Prostate gland (tissue), 2 donors: ENCODE measurements at regions not wholly inside any gene's neighbourhood (a gene's known extent, or its start where the extent isn't known, plus 50 kb on each side); places are given as distances from the start of the nearest gene placed in this dataset.

ENCODE experiments used
- DNase-seq: peaks from one replicate; pipeline ENCODE4 v3.0.0-alpha.2; 2019; ENCODE audit warnings: low spot score
- H3K27ac ChIP-seq, 2 donors: fragments of 200-600 bp; sonication (generic); 2 replicates each; pipeline ENCODE4 v1.5.1; 2017 to 2019
- H3K27me3 ChIP-seq: fragments of 200-600 bp; sonication (generic); replicated peaks from 2 replicates; pipeline ENCODE4 v1.5.1; 2019; ENCODE audit not compliant: insufficient read depth
- H3K36me3 ChIP-seq, 2 donors: fragments of 200-600 bp; sonication (generic); 1 replicate in 1 of 2; 2 replicates in 1 of 2; pipeline versions ENCODE4 v1.5.1 to v1.8.1; 2017 to 2019
- H3K4me1 ChIP-seq: fragments of 200-600 bp; sonication (generic); replicated peaks from 2 replicates; pipeline ENCODE4 v1.5.1; 2019
- H3K4me3 ChIP-seq, 2 donors: fragments of 200-600 bp; sonication (generic); 2 replicates each; pipeline ENCODE4 v1.5.1; 2017 to 2019
- H3K9me3 ChIP-seq: fragments of 200-600 bp; sonication (generic); 2 replicates; pipeline ENCODE4 v1.5.1; 2017
- CTCF ChIP-seq, 4 experiments: fragments of 200-600 bp in 2 of 4; fragments of 450-650 bp in 2 of 4; sonication (generic) in 2 of 4; IDR thresholded peaks; 1 replicate in 3 of 4; 2 replicates in 1 of 4; pipeline ENCODE4 v1.5.1; 2016 to 2019; ENCODE audit warnings: antibody characterized with exemption in 4 of 4, mild to moderate bottlenecking in 2 of 4, moderate library complexity in 2 of 4
- POLR2A ChIP-seq: fragments of 450-650 bp; IDR thresholded peaks from one replicate; pipeline ENCODE4 v1.6.1; 2016; ENCODE audit warnings: antibody characterized with exemption, mild to moderate bottlenecking
- POLR2AphosphoS5 ChIP-seq: sonication (generic); formaldehyde crosslinking; IDR thresholded peaks from one replicate; pipeline ENCODE4 v1.6.1; 2017; ENCODE audit warnings: antibody characterized with exemption
- WGBS: methylation state at CpG from one replicate; pipeline ENCODE4 v1.1.5; 2018; 5-methylcytosine and 5-hydroxymethylcytosine counted together
- intact Hi-C: fragments of 100-400 bp; cut with DNase I; formaldehyde crosslinking; loops from one replicate; pipeline ENCODE4 v1.14.2; 2022

- Histone ChIP-seq H3K4me1 (peaks cover 3% of the 10 kb centered on the region), H3K27ac (no peak overlapping the region), H3K4me3 (no peak overlapping the region), H3K36me3 (no peaks in the 10 kb centered on the region), H3K9me3 (no peaks in the 10 kb centered on the region), H3K27me3 (no peaks in the 10 kb centered on the region)
- TF ChIP-seq POLR2AphosphoS5, result no peak
- no peak for TF ChIP-seq CTCF (IDR thresholded peaks at IDR 0.05)
- TF ChIP-seq POLR2A, result no peak
- no peak for DNase-seq
- intact Hi-C loops, result no loop called here
- WGBS, result 36% methylated on average over 4 of the region's 4 CpGs
These were observed 684.3 kb upstream of the SGO1 start for GRCh38 chr3:20870106-20870899.

- intact Hi-C loops, result no loop called here
- no peak overlapping the region for H3K4me3 ChIP-seq
- no peaks in the 10 kb centered on the region for H3K27me3 ChIP-seq
- TF ChIP-seq POLR2AphosphoS5 (no peak), CTCF (IDR thresholded peaks at IDR 0.05) (no peak), POLR2A (no peak)
- peaks cover 2% of the 10 kb centered on the region for H3K4me1 ChIP-seq
- no peak for DNase-seq
- H3K27ac ChIP-seq, result no peak overlapping the region
- H3K36me3 ChIP-seq, result no peaks in the 10 kb centered on the region
- H3K9me3 ChIP-seq, result no peaks in the 10 kb centered on the region
These were observed 679.8 kb upstream of the SGO1 start for GRCh38 chr3:20865803-20866202.

GRCh38 chr3:20861454-20861853 is 675.4 kb upstream of the SGO1 start:
- H3K4me1 ChIP-seq, result no peaks in the 10 kb centered on the region
- H3K36me3 ChIP-seq, result no peaks in the 10 kb centered on the region
- 84% methylated on average over 4 of the region's 4 CpGs for WGBS
- no peaks in the 10 kb centered on the region for H3K27me3 ChIP-seq
- no peak overlapping the region for H3K4me3 ChIP-seq
- no peak for DNase-seq
- no peak for TF ChIP-seq POLR2A
- TF ChIP-seq CTCF (IDR thresholded peaks at IDR 0.05), result no peak
- no peak for TF ChIP-seq POLR2AphosphoS5
- intact Hi-C loops, result no loop called here
- no peak overlapping the region for H3K27ac ChIP-seq
- no peaks in the 10 kb centered on the region for H3K9me3 ChIP-seq

- no peak for DNase-seq
- Histone ChIP-seq H3K4me1 (no peaks in the 10 kb centered on the region), H3K9me3 (no peaks in the 10 kb centered on the region), H3K27me3 (no peaks in the 10 kb centered on the region), H3K36me3 (no peaks in the 10 kb centered on the region), H3K27ac (no peak overlapping the region), H3K4me3 (no peak overlapping the region)
- 58% methylated on average over 2 of the region's 2 CpGs for WGBS
- TF ChIP-seq POLR2AphosphoS5, result no peak
- no peak for TF ChIP-seq POLR2A
- no peak for TF ChIP-seq CTCF (IDR thresholded peaks at IDR 0.05)
- intact Hi-C loops, result no loop called here
These were observed 671.6 kb upstream of the SGO1 start for GRCh38 chr3:20857636-20858035.

GRCh38 chr3:20853890-20854289 is 667.9 kb upstream of the SGO1 start:
- Histone ChIP-seq H3K27me3 (no peaks in the 10 kb centered on the region), H3K36me3 (no peaks in the 10 kb centered on the region), H3K4me3 (no peak overlapping the region), H3K4me1 (no peaks in the 10 kb centered on the region), H3K27ac (no peak overlapping the region), H3K9me3 (no peaks in the 10 kb centered on the region)
- no peak for TF ChIP-seq CTCF (IDR thresholded peaks at IDR 0.05)
- WGBS, result 79% methylated on average over 1 of the region's 1 CpG
- DNase-seq, result no peak
- intact Hi-C loops, result no loop called here
